Nephron progenitor cell (in vitro differentiated cells): ENCODE measurements at regions not wholly inside any gene's neighbourhood (a gene's known extent, or its start where the extent isn't known, plus 50 kb on each side); places are given as distances from the start of the nearest gene placed in this dataset.
"Not testable (repeated sequence)": the region's sequence is repeated elsewhere in the genome, so short reads cannot be mapped to it uniquely, and the experiment has no call there.

Experiments
- DNase-seq: peaks from one replicate; pipeline ENCODE4 v3.0.0; 2021
- H3K27ac Mint-ChIP-seq: 2 replicates; pipeline ENCODE4 v1.8.0; 2021; ENCODE audit warnings: mild to moderate bottlenecking, moderate library complexity, mixed read lengths
- H3K27me3 Mint-ChIP-seq: 2 replicates; pipeline ENCODE4 v1.8.0; 2021; ENCODE audit warnings: mild to moderate bottlenecking, low read depth, mixed read lengths; ENCODE audit not compliant: poor library complexity
- H3K36me3 Mint-ChIP-seq: 2 replicates; pipeline ENCODE4 v1.8.0; 2021; ENCODE audit warnings: low read depth, mixed read lengths
- H3K4me1 Mint-ChIP-seq: 2 replicates; pipeline ENCODE4 v1.8.0; 2021; ENCODE audit warnings: mixed read lengths
- H3K4me3 Mint-ChIP-seq: 2 replicates; pipeline ENCODE4 v1.8.0; 2021; ENCODE audit warnings: mild to moderate bottlenecking, moderate library complexity, mixed read lengths
- H3K9me3 Mint-ChIP-seq: 2 replicates; pipeline ENCODE4 v1.8.0; 2021; ENCODE audit warnings: mild to moderate bottlenecking, moderate library complexity, mixed read lengths

DNA sequence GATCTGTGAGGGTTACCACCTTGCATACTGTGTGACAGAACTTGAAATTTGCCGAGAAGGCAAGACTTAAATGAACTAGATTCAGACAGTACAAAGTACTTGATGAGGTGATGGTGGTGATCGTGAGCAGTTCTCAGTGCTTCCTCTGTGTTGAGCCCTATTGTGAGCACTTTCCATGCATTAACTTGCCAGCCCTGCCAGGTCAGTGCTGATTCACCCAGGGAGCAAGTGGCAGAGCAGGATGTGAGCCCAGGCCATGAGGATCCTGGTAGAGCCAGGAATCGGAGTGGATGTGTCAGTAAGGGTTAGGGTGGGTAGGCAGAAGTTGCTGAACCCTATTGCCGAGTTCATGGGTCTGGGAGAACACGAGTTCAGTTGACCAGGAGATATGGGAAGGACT is 4545.7 kb upstream of the TPTE start:
- H3K4me1 Mint-ChIP-seq, H3K4me3 Mint-ChIP-seq, H3K9me3 Mint-ChIP-seq, H3K27ac Mint-ChIP-seq, H3K36me3 Mint-ChIP-seq, DNase-seq, H3K27me3 Mint-ChIP-seq: not testable (repeated sequence)

DNA sequence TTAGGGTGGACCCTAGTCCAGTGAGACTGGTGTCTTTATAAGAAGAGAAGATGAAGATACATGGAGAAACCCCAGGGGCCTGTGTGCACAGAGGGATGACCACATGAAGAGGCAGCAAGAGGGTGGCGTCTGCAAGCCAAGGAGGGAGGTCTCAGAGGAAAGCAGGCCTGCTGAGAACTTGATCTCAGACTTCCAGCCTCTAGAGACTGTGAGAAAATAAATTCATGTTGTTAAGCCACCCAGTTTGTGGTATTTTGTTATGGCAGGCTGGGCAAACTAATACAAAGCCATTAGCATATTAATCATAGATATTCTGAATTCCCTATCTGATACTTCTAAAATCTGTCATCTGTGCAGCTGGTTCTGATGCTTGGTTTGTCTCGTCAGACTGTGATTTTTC is 4523.8 kb upstream of the TPTE start:
- H3K9me3 Mint-ChIP-seq, H3K4me3 Mint-ChIP-seq, H3K27ac Mint-ChIP-seq, H3K36me3 Mint-ChIP-seq, H3K27me3 Mint-ChIP-seq, DNase-seq, H3K4me1 Mint-ChIP-seq: not testable (repeated sequence)

DNA sequence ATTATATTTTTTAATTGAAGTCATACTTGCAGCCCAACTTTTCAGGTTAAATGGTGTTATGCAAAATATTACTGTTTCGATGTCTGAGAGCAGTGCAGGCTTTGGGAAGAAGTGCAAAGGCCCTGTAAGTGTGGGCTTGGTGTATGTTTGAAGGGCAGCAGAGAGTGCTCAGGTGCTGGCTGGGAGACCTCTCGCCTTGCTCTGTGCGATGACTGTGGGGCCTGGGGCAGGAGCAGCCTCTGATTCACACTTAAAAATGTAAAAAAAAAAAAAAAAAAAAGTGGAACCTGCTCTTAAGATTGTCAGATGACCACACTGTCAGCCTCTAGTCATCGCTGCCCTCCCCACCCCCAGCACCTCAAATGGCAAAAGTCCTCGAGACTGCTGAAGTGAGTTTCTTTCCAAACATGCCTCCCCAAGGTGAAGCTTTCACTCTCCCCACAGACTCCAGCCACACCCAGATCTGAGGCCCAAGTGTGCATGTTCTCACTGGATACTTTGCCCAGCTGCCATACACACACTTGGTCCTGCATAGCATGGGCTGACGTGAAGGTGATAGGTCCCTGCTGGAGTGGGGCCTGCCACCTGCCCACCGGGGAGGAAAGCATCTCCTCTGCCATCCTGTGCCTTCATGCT is 4505.8 kb upstream of the TPTE start:
- H3K4me3 Mint-ChIP-seq, H3K36me3 Mint-ChIP-seq, H3K9me3 Mint-ChIP-seq, H3K4me1 Mint-ChIP-seq, H3K27me3 Mint-ChIP-seq, H3K27ac Mint-ChIP-seq, DNase-seq: not testable (repeated sequence)

DNA sequence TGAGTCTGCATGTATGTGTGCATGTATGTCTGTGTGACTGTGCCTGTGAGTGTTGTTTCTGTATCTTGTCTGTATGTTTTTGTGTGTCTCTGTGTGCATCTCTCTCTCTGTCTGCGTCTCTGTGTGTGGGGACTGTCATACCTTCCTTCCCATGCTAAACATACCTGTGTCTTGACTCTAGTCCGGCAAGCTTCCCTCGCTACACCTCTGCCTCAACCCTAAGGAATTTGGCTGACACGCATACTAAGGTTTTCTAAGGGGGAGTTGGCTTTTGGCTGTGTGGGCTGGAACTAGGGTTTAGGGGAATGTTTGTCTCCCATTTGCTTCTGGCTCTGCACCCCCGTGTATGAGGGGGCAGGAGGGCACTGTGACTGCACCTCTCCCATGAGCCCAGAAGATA is 4500.9 kb upstream of the TPTE start:
- not testable (repeated sequence) for H3K4me1 Mint-ChIP-seq, DNase-seq, H3K4me3 Mint-ChIP-seq, H3K27me3 Mint-ChIP-seq, H3K27ac Mint-ChIP-seq, H3K36me3 Mint-ChIP-seq, H3K9me3 Mint-ChIP-seq

DNA sequence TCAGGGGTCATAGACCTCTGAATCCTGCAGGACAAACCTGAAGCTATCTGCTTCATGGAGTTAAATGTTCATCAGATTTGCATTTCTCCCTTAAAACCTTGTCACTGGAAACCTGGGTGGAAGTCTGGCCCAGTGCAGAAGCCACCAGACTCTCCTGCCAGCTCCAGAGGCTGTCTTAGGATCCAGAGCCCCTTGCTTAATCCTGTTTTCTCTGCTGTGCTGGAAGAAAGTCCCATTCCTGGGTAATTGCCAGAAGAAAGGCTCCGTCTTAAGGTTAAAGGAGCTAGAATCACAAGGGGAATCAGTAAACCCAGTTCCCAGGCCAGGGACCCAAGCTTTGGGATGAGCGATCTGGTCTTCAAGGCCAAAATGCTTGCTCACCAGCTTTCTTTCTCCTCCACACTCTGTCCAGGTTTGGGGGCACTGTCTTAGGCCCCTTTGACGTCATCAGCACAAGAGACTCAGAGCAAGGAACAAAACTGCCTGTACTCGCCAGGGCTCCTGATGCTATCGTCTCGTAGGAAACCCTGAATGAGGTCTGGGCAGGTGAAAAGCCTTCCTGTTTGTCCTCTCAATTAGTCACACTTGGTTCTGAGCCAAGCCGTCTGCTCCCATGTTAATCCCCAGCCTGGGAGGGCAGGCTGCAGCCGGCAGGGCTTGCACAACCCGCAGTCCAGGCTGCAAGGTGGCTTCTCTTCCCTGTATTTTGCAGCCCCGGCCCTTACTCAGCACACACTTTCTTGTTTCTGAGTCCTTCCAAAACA is 4500.2 kb upstream of the TPTE start:
- not testable (repeated sequence) for H3K4me1 Mint-ChIP-seq, H3K4me3 Mint-ChIP-seq, H3K36me3 Mint-ChIP-seq, H3K27ac Mint-ChIP-seq, H3K9me3 Mint-ChIP-seq, H3K27me3 Mint-ChIP-seq, DNase-seq

DNA sequence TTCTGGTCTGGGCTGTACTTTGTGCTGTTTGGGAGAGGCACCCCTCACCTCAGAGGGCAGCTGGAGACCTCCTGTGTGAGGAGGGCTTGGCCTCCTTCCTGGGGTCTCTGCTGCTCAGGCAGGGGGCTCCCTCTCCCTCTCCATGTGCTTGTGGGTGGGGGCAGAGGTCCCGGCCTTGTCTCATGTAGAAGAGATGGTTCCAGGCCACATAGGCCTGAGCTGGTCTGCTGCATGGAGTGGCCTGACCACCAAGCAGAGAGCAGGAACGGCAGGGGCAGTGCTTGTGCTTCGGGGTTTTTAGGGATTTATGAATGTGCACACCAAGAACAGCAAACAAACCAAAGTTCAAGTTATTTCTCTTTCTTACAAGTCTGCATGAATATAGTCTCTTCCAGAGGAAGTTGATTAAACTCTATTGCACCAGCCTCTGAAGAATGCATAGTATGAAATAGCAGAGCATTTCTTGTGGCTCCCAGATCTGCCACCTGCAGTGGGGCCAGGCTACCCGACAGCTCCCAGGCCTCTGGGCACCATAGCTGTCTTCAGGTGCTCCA is 4499.6 kb upstream of the TPTE start:
- H3K9me3 Mint-ChIP-seq, H3K4me1 Mint-ChIP-seq, H3K27me3 Mint-ChIP-seq, H3K27ac Mint-ChIP-seq, H3K4me3 Mint-ChIP-seq, DNase-seq, H3K36me3 Mint-ChIP-seq: not testable (repeated sequence)

GRCh38 chr21:6023331-6023730 is 4498.1 kb upstream of the TPTE start:
- H3K4me3 Mint-ChIP-seq, H3K27ac Mint-ChIP-seq, H3K27me3 Mint-ChIP-seq, H3K4me1 Mint-ChIP-seq, H3K36me3 Mint-ChIP-seq, H3K9me3 Mint-ChIP-seq, DNase-seq: not testable (repeated sequence)

GRCh38 chr21:6025139-6025538 is 4496.2 kb upstream of the TPTE start:
- not testable (repeated sequence) for H3K9me3 Mint-ChIP-seq, H3K27ac Mint-ChIP-seq, H3K27me3 Mint-ChIP-seq, H3K4me1 Mint-ChIP-seq, DNase-seq, H3K36me3 Mint-ChIP-seq, H3K4me3 Mint-ChIP-seq

DNA sequence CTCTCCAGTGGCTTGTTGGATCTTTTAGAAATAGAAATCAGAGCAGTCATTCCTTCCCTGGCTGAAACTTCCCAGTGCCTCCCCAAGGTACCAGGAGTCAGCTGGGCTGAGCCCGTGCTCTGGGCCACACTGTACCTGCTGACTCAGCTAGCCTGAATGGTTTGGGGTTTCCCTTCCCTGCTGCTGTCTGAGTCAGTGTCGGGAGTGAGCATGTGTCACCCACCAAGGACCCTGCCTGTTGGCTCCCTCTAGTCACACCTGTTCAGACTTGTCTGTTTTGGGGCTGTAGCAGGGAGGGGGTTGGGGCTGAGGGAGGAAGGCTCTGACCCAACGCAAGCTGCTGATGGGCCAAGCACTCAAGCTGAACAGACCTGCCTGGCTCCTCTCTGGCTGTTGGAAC is 4493.9 kb upstream of the TPTE start:
- H3K9me3 Mint-ChIP-seq, H3K4me1 Mint-ChIP-seq, H3K27me3 Mint-ChIP-seq, DNase-seq, H3K27ac Mint-ChIP-seq, H3K4me3 Mint-ChIP-seq, H3K36me3 Mint-ChIP-seq: not testable (repeated sequence)

DNA sequence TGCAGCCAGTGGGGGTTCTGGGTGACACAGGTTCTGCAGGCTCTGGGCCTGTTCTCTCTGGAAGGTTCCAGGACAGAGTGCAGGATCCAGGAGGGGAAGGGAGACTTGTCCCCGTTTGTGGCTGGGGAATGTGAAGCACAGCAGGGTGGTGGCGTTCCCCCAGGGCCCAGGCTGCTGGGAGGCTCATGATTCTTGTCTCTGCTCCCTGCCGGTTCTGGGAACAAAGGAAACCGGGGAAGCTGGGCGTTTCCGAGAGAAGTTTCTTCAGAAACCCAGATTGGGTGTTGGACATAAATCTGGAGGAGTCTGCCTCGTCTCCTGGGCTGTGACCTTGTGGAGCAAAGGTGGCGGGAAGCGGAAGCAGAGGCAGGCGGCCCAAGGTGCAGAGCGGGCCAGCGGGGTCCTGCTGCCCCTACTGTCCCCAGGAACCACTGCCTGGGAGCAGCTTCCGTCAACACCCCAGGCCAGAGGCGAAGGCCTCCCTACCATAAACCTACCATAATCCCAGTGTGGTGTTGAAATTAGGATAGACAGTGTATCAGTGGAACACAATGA is 4487.2 kb upstream of the TPTE start:
- not testable (repeated sequence) for H3K36me3 Mint-ChIP-seq, H3K4me3 Mint-ChIP-seq, DNase-seq, H3K27me3 Mint-ChIP-seq, H3K9me3 Mint-ChIP-seq, H3K27ac Mint-ChIP-seq, H3K4me1 Mint-ChIP-seq

DNA sequence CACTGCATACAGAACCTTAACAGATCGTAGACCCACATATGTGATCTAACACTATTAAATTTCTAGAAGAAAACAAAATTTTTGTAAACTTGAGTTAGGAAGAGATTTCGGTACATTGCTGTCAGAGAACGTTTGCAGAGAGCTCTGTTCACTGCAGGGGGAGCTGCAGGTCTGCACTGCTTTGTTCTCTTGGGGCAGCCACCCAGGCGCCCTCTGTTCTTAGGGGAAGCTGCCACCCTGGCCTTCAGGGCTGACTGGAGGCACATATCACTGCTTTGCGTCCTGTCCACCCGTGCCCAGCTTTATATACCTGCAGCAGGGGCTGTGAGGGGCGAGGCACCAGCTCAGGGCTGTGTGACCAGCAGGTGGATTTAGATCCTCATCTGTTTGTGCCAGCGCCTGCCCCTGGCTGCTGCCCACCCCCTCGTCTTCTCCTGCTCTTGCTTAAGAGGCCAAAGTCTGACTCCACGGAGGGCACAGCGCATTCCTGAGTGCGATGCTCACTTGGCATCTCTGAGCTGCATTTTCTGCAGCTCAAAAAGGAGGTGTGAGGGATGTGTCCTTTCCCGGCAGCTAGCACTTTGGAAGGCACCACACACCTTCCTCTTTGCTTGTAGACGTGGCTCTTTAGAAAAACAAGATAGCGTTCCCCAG is 4486.4 kb upstream of the TPTE start:
- not testable (repeated sequence) for DNase-seq, H3K9me3 Mint-ChIP-seq, H3K27ac Mint-ChIP-seq, H3K4me3 Mint-ChIP-seq, H3K36me3 Mint-ChIP-seq, H3K27me3 Mint-ChIP-seq, H3K4me1 Mint-ChIP-seq

DNA sequence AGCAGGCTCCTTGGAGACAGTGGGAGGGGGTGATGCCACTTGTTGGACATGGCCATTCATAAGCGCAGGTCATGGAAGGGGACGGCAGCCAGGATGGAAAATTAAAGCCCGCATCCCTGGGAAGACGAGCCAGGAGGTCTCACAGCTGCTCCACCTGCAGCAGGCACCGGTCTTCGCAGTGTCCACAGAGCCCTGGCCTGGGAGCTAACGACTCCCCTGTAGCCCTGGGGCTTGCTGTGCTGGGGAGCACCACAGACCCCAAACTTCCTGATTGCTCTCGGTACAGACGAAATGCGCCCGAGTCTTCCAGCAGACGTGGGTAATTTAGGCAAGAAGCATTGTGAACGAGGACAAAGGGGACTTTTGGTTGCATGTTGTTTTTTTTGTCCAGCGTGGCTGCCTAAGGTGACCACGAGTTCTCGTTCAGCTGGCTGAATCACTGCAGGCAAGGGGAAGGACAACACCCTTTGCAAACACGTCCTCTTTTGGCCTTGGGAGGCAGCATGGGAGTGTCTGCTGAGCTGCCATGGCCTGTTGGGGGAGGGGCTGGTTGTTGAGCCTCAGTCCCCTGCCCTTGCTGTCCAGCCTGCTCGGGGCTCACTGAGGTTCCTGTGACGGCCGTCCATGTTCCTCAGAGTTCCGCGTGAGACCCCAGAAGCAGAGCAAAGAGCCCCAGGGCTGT is 4485.8 kb upstream of the TPTE start:
- not testable (repeated sequence) for H3K4me1 Mint-ChIP-seq, H3K27ac Mint-ChIP-seq, H3K9me3 Mint-ChIP-seq, H3K27me3 Mint-ChIP-seq, DNase-seq, H3K4me3 Mint-ChIP-seq, H3K36me3 Mint-ChIP-seq

GRCh38 chr21:6039224-6039623 is 4482.2 kb upstream of the TPTE start:
- not testable (repeated sequence) for H3K9me3 Mint-ChIP-seq, H3K36me3 Mint-ChIP-seq, H3K27ac Mint-ChIP-seq, H3K4me1 Mint-ChIP-seq, H3K4me3 Mint-ChIP-seq, H3K27me3 Mint-ChIP-seq, DNase-seq

DNA sequence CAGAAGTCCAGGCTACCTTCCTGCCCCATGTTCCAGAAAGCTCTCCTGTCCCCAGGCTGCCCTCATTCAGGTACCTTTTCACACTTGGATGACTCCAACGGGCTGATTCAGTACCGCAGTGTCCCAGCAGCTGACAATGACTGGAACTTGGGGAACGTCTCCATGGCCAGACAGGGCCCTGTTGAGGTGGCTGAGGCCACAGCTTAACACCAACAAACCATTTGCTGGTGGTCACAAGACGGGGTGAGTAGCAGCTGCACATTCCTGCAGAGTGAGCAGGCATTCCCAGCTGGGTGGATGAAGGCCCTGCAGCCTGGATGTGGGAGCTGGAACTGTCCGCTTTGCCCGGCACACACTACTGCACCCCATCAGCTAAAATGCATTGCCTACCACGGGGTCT is 4481.3 kb upstream of the TPTE start:
- H3K9me3 Mint-ChIP-seq, result not testable (repeated sequence)

More for the DNA sequence above, 4481.3 kb upstream of the TPTE start:
- not testable (repeated sequence) for H3K4me1 Mint-ChIP-seq, H3K36me3 Mint-ChIP-seq, DNase-seq, H3K27ac Mint-ChIP-seq, H3K4me3 Mint-ChIP-seq, H3K27me3 Mint-ChIP-seq
